Parathyroid adenoma (tissue), 2 donors: ENCODE measurements at regions not wholly inside any gene's neighbourhood (a gene's known extent, or its start where the extent isn't known, plus 50 kb on each side); places are given as distances from the start of the nearest gene placed in this dataset.
A peak's percentile ranks its signal among the peaks of the same experiment; 100 is the strongest.

Experiments
- H2AFZ ChIP-seq: fragments of 300-600 bp; sonication (generic); one replicate; pipeline ENCODE4 v1.7.0; 2017; ENCODE audit warnings: antibody characterized with exemption, mild to moderate bottlenecking
- H3K27ac ChIP-seq: fragments of 300-600 bp; sonication (generic); one replicate; pipeline ENCODE4 v1.7.0; 2017
- H3K27me3 ChIP-seq: fragments of 300-600 bp; sonication (generic); one replicate; pipeline ENCODE4 v1.7.0; 2017; ENCODE audit warnings: low read length; ENCODE audit not compliant: control insufficient read depth, insufficient read depth
- H3K36me3 ChIP-seq: fragments of 300-600 bp; sonication (generic); one replicate; pipeline ENCODE4 v1.7.0; 2017; ENCODE audit warnings: low read length; ENCODE audit not compliant: control insufficient read depth, insufficient read depth
- H3K4me1 ChIP-seq: fragments of 300-600 bp; sonication (generic); one replicate; pipeline ENCODE4 v1.7.0; 2017; ENCODE audit warnings: control low read depth
- H3K4me2 ChIP-seq: fragments of 300-600 bp; sonication (generic); one replicate; pipeline ENCODE4 v1.7.0; 2017; ENCODE audit warnings: low read length
- H3K4me3 ChIP-seq: fragments of 300-600 bp; sonication (generic); one replicate; pipeline ENCODE4 v1.7.0; 2017; ENCODE audit warnings: low read depth, low read length
- H3K79me2 ChIP-seq: fragments of 300-600 bp; sonication (generic); one replicate; pipeline ENCODE4 v1.7.0; 2017; ENCODE audit warnings: control low read depth
- H3K9ac ChIP-seq: fragments of 300-600 bp; sonication (generic); one replicate; pipeline ENCODE4 v1.7.0; 2017; ENCODE audit warnings: mild to moderate bottlenecking
- H3K9me3 ChIP-seq: fragments of 300-600 bp; sonication (generic); one replicate; pipeline ENCODE4 v1.7.0; 2017; ENCODE audit warnings: low read length; ENCODE audit not compliant: control insufficient read depth
- TF ChIP-seq, protein P1 (sequence below): fragments of 300-600 bp; sonication (generic); IDR thresholded peaks from one replicate; pipeline ENCODE4 v1.7.0; 2017; ENCODE audit warnings: antibody characterized with exemption, mild to moderate bottlenecking
- donor health status: primary hyperparathyroidism.

- no peak overlapping the region for H3K9ac ChIP-seq
These were observed 75.9 kb upstream of the ENPP6 start for GRCh38 chr4:184293552-184293951.

GRCh38 chr4:184292877-184293276 is 75.2 kb upstream of the ENPP6 start:
- Histone ChIP-seq H3K27ac (no peak overlapping the region), H3K4me2 (no peak overlapping the region), H3K9ac (no peak overlapping the region), H3K4me1 (no peaks in the 10 kb centered on the region), H3K36me3 (no peaks in the 10 kb centered on the region), H3K27me3 (no peaks in the 10 kb centered on the region), H3K79me2 (no peaks in the 10 kb centered on the region), H2AFZ (no peak overlapping the region), H3K9me3 (no peaks in the 10 kb centered on the region), H3K4me3 (no peak overlapping the region)
- TF ChIP-seq, protein P1, sequence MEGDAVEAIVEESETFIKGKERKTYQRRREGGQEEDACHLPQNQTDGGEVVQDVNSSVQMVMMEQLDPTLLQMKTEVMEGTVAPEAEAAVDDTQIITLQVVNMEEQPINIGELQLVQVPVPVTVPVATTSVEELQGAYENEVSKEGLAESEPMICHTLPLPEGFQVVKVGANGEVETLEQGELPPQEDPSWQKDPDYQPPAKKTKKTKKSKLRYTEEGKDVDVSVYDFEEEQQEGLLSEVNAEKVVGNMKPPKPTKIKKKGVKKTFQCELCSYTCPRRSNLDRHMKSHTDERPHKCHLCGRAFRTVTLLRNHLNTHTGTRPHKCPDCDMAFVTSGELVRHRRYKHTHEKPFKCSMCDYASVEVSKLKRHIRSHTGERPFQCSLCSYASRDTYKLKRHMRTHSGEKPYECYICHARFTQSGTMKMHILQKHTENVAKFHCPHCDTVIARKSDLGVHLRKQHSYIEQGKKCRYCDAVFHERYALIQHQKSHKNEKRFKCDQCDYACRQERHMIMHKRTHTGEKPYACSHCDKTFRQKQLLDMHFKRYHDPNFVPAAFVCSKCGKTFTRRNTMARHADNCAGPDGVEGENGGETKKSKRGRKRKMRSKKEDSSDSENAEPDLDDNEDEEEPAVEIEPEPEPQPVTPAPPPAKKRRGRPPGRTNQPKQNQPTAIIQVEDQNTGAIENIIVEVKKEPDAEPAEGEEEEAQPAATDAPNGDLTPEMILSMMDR = no peak

More at GRCh38 chr4:184293552-184293951, 75.9 kb upstream of the ENPP6 start:
- no peak overlapping the region for H2AFZ ChIP-seq
- H3K36me3 ChIP-seq = no peaks in the 10 kb centered on the region
- H3K27me3 ChIP-seq = no peaks in the 10 kb centered on the region
- H3K9me3 ChIP-seq = no peaks in the 10 kb centered on the region
- no peaks in the 10 kb centered on the region for H3K79me2 ChIP-seq
- no peak overlapping the region for H3K4me3 ChIP-seq
- no peak overlapping the region for H3K27ac ChIP-seq
- H3K4me2 ChIP-seq = no peak overlapping the region
- TF ChIP-seq, protein P1 = no peak
- no peaks in the 10 kb centered on the region for H3K4me1 ChIP-seq

DNA sequence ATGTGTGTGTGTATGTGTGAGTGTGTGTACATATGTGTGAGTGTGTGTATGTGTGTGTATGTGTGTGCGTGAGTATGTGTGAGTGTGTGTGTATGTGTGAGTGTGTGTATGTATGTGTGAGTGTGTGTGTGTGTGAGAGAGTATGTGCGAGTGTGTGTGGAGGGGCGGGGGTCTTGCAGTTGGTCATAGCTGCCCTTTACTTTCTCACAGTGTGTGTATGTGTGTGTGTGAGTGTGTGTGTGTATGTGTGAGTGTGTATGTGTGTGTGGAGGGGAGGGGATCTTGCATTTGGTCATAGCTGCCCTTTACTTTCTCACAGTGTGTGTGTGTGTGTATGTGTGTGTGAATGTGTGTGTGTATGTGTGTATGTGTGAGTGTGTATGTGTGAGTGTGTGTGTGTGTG is 74.8 kb upstream of the ENPP6 start:
- H3K9me3 ChIP-seq = no peaks in the 10 kb centered on the region
- H3K4me2 ChIP-seq = no peak overlapping the region
- no peak overlapping the region for H3K9ac ChIP-seq
- H3K79me2 ChIP-seq = no peaks in the 10 kb centered on the region
- no peaks in the 10 kb centered on the region for H3K36me3 ChIP-seq
- no peak overlapping the region for H3K27ac ChIP-seq
- no peak overlapping the region for H3K4me3 ChIP-seq
- H3K27me3 ChIP-seq = no peaks in the 10 kb centered on the region
- TF ChIP-seq, protein P1 = no peak
- no peak overlapping the region for H2AFZ ChIP-seq
- no peaks in the 10 kb centered on the region for H3K4me1 ChIP-seq

GRCh38 chr4:184289179-184289535 is 71.5 kb upstream of the ENPP6 start:
- Histone ChIP-seq H3K4me2 (no peak overlapping the region), H3K79me2 (no peaks in the 10 kb centered on the region), H3K9me3 (no peaks in the 10 kb centered on the region), H3K4me3 (no peak overlapping the region), H3K9ac (no peak overlapping the region), H3K27ac (no peak overlapping the region), H3K4me1 (no peaks in the 10 kb centered on the region), H2AFZ (peak overlapping the region; percentile 53), H3K36me3 (no peaks in the 10 kb centered on the region), H3K27me3 (no peaks in the 10 kb centered on the region)
- TF ChIP-seq, protein P1 = no peak

GRCh38 chr4:184288451-184289178 is 70.9 kb upstream of the ENPP6 start:
- Histone ChIP-seq H3K4me2 (no peak overlapping the region), H3K9ac (no peak overlapping the region), H3K27ac (peak overlapping the region; percentile 65)

More at GRCh38 chr4:184288451-184289178, 70.9 kb upstream of the ENPP6 start:
- Histone ChIP-seq H3K4me3 (no peak overlapping the region), H3K9me3 (no peaks in the 10 kb centered on the region), H3K4me1 (no peaks in the 10 kb centered on the region), H3K27me3 (no peaks in the 10 kb centered on the region), H3K79me2 (no peaks in the 10 kb centered on the region), H3K36me3 (no peaks in the 10 kb centered on the region), H2AFZ (peak overlapping the region; percentile 53)
- TF ChIP-seq, protein P1 = no peak
